GM13976 (cell line): ENCODE measurements at regions not wholly inside any gene's neighbourhood (a gene's known extent, or its start where the extent isn't known, plus 50 kb on each side); places are given as distances from the start of the nearest gene placed in this dataset.

Experiments
- DNase-seq: peaks from one replicate; pipeline ENCODE4 v3.0.0; 2012; ENCODE audit warnings: low spot score
- CTCF ChIP-seq: IDR thresholded peaks from 2 replicates; pipeline ENCODE4 v1.5.1; 2012; ENCODE audit warnings: borderline replicate concordance, mild to moderate bottlenecking; ENCODE audit not compliant: insufficient read depth; ENCODE audit errors: extremely low read depth, missing control alignments, control extremely low read depth
- in situ Hi-C: fragments of 300-500 bp; cut with MboI; formaldehyde crosslinking; loops from one replicate; pipeline ENCODE4 v1.12.0; 2022; ENCODE audit warnings: low sequenced_read_pairs, mixed read lengths, inconsistent platforms; ENCODE audit not compliant: unreplicated experiment

- no peak for DNase-seq
- no peak for TF ChIP-seq CTCF
- in situ Hi-C loops, result no loop called here
These were observed 75.5 kb downstream of the SLC4A3 start for GRCh38 chr2:219702796-219703545.

- no peak for DNase-seq
- in situ Hi-C loops, result no loop called here
- TF ChIP-seq CTCF, result no peak
These were observed 77.4 kb downstream of the SLC4A3 start for GRCh38 chr2:219704878-219705277.

GRCh38 chr2:219706823-219707281 is 79.4 kb downstream of the SLC4A3 start:
- in situ Hi-C loops, result no loop called here
- DNase-seq, result no peak
- TF ChIP-seq CTCF, result no peak

- in situ Hi-C loops, result no loop called here
- DNase-seq, result no peak
- no peak for TF ChIP-seq CTCF
These were observed 80.3 kb downstream of the SLC4A3 start for GRCh38 chr2:219707496-219708285.

- in situ Hi-C loops, result no loop called here
- no peak for TF ChIP-seq CTCF
- DNase-seq, result no peak
These were observed 81.9 kb downstream of the SLC4A3 start for GRCh38 chr2:219709331-219709761.

GRCh38 chr2:219713110-219713509 is 85.7 kb downstream of the SLC4A3 start:
- no peak for TF ChIP-seq CTCF
- in situ Hi-C loops, result no loop called here
- no peak for DNase-seq
